A673 (cell line): ENCODE measurements at regions not wholly inside any gene's neighbourhood (a gene's known extent, or its start where the extent isn't known, plus 50 kb on each side); places are given as distances from the start of the nearest gene placed in this dataset.

Experiments used
- BruUV-seq: library from RNA; stranded (reverse); fragments of 400-500 nt; replicated peaks from 2 replicates; lab custom pipeline; 2021; lab: Mats Ljungman, UMichigan
- CTCF ChIA-PET: fragments of 300-600 bp; sonication (Branson Sonifier 250); formaldehyde crosslinking; loops from one replicate; lab custom pipeline; 2022; ENCODE audit warnings: antibody characterized with exemption; lab: Charles Lee
- POLR2A ChIA-PET: fragments of 300-600 bp; sonication (Branson Sonifier 250); formaldehyde crosslinking; loops from one replicate; lab custom pipeline; 2022; ENCODE audit warnings: antibody characterized with exemption; ENCODE audit not compliant: low non-redundant PET; lab: Charles Lee
- DNase-seq: peaks from one replicate; pipeline ENCODE4 v3.0.0-alpha.2; 2015; ENCODE audit warnings: low spot score
- H3K27ac ChIP-seq: fragments of 200-600 bp; sonication (generic); 2 replicates; pipeline ENCODE4 v1.5.1; 2016; ENCODE audit warnings: mixed run types, low read depth, mild to moderate bottlenecking, mixed read lengths, antibody characterized with exemption, low read length; ENCODE audit not compliant: poor library complexity, severe bottlenecking
- H3K27me3 ChIP-seq: fragments of 200-600 bp; sonication (generic); replicated peaks from 2 replicates; pipeline ENCODE4 v1.6.1; 2017; ENCODE audit warnings: mixed run types, low read depth, mild to moderate bottlenecking, mixed read lengths, antibody characterized with exemption, low read length; ENCODE audit not compliant: insufficient read depth, poor library complexity
- H3K36me3 ChIP-seq: fragments of 200-600 bp; sonication (generic); 2 replicates; pipeline ENCODE4 v1.6.1; 2016; ENCODE audit warnings: mixed run types, mild to moderate bottlenecking, mixed read lengths, antibody characterized with exemption, low read length; ENCODE audit not compliant: insufficient read depth, poor library complexity, severe bottlenecking
- H3K4me1 ChIP-seq: fragments of 200-600 bp; sonication (generic); 2 replicates; pipeline ENCODE4 v1.6.1; 2017; ENCODE audit warnings: mixed run types, mild to moderate bottlenecking, mixed read lengths, antibody characterized with exemption, low read length; ENCODE audit not compliant: insufficient read depth, poor library complexity, severe bottlenecking
- H3K4me3 ChIP-seq: fragments of 200-600 bp; sonication (generic); 2 replicates; pipeline ENCODE4 v1.5.1; 2016; ENCODE audit warnings: low read depth, mixed run types, mild to moderate bottlenecking, mixed read lengths, low read length; ENCODE audit not compliant: poor library complexity, severe bottlenecking
- H3K9me3 ChIP-seq: fragments of 200-600 bp; sonication (generic); 2 replicates; pipeline ENCODE4 v1.6.1; 2016; ENCODE audit warnings: mixed run types, low read depth, mild to moderate bottlenecking, mixed read lengths, antibody characterized with exemption, low read length; ENCODE audit not compliant: poor library complexity, severe bottlenecking
- CTCF ChIP-seq: fragments of 300-800, 200-600 bp; sonication (generic); conservative IDR thresholded peaks from 2 replicates; pipeline ENCODE4 v1.5.1; 2017; ENCODE audit warnings: low read depth, mild to moderate bottlenecking, antibody characterized with exemption, low read length, moderate library complexity, mixed read lengths
- EZH2 ChIP-seq: fragments of 200-600 bp; sonication (generic); IDR thresholded peaks from 2 replicates; pipeline ENCODE4 v1.6.1; 2017; ENCODE audit warnings: borderline replicate concordance, low read depth, mild to moderate bottlenecking, mixed read lengths, antibody characterized with exemption, low read length; ENCODE audit not compliant: poor library complexity, severe bottlenecking
- intact Hi-C: fragments of 100-400 bp; cut with micrococcal nuclease; formaldehyde crosslinking; loops from one replicate; pipeline ENCODE4 v1.10.0; 2022; ENCODE audit not compliant: unreplicated experiment

DNA sequence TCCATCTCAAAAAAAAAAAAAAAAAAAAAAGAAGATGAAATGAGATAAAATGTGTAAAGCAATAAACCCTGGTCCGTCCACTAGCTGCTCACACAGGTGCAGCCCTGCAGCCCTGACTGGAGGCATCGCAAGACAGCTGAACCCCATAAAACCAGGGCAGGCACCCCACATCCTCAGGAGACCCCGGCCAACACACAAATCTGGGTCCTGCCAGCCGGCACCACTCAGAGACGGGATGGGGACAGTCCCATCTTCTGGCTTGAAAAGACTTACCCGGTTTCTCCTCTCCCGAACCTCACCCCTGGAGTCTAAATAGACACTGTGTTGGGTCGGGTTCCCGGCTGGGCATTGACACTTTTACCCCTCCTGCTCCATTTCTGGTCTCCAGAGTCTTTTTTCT lies 52.7 kb upstream of the TNRC6C start:
- TF ChIP-seq CTCF: no peak
- no peak for TF ChIP-seq EZH2
- no TSS peak for BruUV-seq
- CTCF ChIA-PET: no interaction called here
- Histone ChIP-seq H3K4me3 (no peak overlapping the region), H3K36me3 (no peaks in the 10 kb centered on the region), H3K27ac (no peak overlapping the region), H3K4me1 (no peaks in the 10 kb centered on the region), H3K27me3 (no peaks in the 10 kb centered on the region), H3K9me3 (no peaks in the 10 kb centered on the region)
- DNase-seq: no peak
- intact Hi-C loops: no loop called here
- POLR2A ChIA-PET: no interaction called here

DNA sequence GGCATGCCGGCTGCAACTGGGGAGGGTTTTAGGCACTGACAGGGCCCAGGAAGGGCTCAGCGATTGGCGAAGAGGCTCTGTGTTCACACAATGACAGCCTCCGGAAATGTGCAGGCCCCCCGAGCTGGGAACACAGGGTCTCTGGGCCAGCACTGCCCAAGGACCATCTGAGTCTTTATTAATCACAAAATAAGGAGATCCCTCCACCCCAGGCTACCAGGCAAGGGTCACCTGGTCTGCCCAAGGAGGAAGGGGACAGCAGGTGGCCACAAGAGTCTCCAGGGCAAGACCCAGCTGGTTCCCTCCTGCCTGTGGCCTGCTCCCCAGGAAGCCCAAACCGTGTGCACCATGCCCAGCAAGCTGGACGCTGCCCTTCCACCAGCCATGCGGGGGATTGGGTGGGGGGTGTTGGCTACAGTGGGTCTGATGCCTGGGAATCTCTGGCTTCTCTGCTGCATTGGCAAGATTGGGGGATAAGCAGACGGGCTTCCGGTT lies 52.1 kb upstream of the TNRC6C start:
- ChIA-PET POLR2A (no interaction called here), CTCF (no interaction called here)
- TF ChIP-seq EZH2: no peak
- no peak for TF ChIP-seq CTCF
- no TSS peak for BruUV-seq
- H3K9me3 ChIP-seq: no peaks in the 10 kb centered on the region
- H3K27ac ChIP-seq: no peak overlapping the region
- intact Hi-C loops: no loop called here
- H3K27me3 ChIP-seq: no peaks in the 10 kb centered on the region
- H3K36me3 ChIP-seq: no peaks in the 10 kb centered on the region
- H3K4me1 ChIP-seq: no peaks in the 10 kb centered on the region
- H3K4me3 ChIP-seq: no peak overlapping the region
- no peak for DNase-seq

- ChIA-PET CTCF (no interaction called here), POLR2A (no interaction called here)
- Histone ChIP-seq H3K4me1 (no peaks in the 10 kb centered on the region), H3K27me3 (no peaks in the 10 kb centered on the region), H3K36me3 (no peaks in the 10 kb centered on the region), H3K4me3 (no peak overlapping the region), H3K27ac (no peak overlapping the region), H3K9me3 (no peaks in the 10 kb centered on the region)
- no peak for DNase-seq
- intact Hi-C loops: no loop called here
- no peak for TF ChIP-seq CTCF
- TF ChIP-seq EZH2: no peak
- BruUV-seq: no TSS peak
Observed at GRCh38 chr17:77907497-77908461, 50.7 kb upstream of the TNRC6C start.
